GM21717 (cell line): ENCODE measurements at regions not wholly inside any gene's neighbourhood (a gene's known extent, or its start where the extent isn't known, plus 50 kb on each side); places are given as distances from the start of the nearest gene placed in this dataset.
"Not testable (repeated sequence)": the region's sequence is repeated elsewhere in the genome, so short reads cannot be mapped to it uniquely, and the experiment has no call there.

ENCODE experiments used
- ATAC-seq: cut with Tn5 transposase; IDR thresholded peaks from one replicate; pipeline ENCODE4 v1.9.1; 2021; ENCODE audit warnings: mild to moderate bottlenecking, moderate library complexity; ENCODE audit not compliant: unreplicated experiment

DNA sequence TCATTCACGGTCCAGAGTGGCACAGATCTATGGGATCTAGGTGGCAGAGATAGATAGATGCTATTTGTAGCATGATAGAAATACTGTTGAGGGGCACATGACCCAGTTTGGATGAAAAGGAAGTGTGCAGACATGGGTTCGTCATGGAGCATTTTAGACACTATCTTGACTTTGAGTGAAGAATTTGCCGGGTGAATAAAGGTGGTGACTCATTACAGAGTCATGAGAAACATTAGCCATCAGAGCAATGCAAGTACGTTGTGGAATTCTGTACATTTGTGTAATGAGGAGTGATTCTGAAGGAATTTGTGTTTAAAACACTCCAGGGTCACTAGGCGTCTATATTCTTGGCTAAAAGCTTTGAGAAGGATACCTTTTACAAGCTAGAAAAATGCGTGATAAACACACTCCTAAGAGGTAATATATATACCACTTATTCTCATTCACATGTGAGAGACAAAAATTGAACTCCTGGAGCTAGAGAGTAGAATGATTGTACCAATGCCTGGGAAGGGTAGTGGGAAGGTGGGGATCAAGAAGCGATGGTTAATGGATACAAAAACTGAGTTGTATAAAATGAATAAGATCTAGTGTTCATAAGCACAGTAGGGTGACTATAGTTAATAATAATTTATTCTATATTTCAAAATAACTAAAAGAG lies 593.7 kb upstream of the LUZP2 start:
- no peak for ATAC-seq

DNA sequence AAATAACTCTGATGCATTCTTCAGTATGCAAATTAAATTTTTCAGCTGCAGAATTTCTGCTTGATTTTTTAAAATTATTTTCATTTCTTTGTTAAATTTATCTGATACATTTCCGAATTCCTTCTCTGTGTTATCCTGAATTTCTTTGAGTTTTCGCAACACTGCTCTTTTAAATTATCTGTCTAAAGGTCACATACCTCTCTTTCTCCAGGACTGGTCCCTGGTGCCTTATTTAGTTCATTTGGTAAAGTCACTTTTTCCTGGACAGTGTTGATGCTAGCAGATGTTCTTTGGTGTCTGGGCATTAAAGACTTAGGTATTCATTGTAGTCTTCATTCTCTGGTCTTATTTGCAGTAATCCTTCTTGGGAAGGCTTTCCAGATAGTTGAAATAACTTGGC lies 577.4 kb upstream of the LUZP2 start:
- ATAC-seq = no peak

DNA sequence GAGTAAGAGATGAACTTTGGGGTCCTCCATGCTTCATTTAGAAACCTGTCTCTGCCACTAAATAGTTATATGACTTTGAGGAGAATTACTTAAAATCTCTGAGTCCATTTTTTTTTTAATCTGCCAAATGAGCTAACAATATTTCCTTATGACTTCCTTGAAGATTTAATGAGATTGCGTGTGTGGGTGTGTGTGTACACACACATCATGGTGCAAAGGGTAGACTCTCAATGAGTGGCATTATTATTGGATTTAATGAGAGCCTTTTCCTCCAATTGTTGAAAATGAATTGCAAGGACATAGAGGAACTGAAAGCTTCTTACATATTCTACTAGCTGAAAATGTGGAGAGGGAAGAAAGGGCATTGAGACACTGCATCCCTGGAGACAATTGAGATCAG lies 573.5 kb upstream of the LUZP2 start:
- ATAC-seq = no peak

DNA sequence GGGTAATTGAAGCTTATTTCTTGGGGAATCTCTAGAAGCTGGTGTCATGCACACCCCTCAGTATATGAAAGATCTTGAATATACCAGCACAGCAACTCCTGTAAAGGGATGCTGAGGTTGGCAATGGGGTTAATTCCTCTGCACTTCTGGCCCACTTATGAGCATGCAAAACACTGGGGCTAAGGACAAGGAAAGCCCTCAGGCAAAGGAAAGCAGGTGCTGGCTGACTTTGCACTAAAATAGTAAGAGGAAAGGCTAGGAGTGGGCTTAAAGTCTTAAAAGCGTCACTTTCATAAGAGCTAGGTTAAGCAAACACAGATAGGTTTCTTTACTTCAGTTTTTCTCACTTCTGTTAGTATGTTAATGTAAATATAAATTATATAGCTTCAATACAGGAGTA lies 572.6 kb upstream of the LUZP2 start:
- ATAC-seq = no peak

DNA sequence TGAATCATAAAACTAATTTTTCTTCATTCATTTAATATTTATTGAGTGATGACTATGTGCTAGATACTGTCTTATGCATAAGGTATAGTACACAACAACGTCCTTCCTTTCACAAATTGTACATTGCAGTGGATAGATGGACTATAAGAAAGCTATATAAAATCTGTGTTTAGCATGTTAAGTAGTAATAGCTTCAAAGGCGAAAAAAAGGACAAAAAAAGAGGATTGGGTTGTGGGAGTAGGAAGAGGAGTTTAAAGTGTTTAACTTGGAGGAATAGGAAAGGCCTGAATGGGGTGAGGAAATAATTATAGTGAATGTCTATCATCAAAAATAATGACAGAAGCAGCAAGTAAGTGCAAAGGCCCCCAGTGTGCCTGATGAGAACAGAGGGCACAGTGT lies 565.4 kb upstream of the LUZP2 start:
- ATAC-seq = no peak

DNA sequence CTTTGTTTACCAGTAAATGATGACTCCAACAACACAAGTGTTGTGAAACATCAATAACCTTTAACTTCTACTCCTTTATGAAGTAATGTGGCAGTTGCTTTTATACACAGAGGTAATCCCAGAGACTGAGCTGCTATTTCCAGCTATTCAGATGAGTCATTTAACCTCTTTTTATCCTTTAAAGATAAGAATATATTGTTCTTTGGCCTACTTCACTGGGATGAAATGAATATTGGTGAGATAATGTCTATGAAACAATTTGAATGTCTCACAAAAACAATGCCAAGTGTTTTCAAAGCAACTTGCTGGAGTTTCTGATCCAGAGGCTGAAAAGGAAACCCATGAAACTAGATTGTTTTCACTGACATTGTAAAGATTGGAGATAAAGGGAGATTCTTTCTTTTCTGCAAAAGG lies 564.4 kb upstream of the LUZP2 start:
- ATAC-seq = no peak

DNA sequence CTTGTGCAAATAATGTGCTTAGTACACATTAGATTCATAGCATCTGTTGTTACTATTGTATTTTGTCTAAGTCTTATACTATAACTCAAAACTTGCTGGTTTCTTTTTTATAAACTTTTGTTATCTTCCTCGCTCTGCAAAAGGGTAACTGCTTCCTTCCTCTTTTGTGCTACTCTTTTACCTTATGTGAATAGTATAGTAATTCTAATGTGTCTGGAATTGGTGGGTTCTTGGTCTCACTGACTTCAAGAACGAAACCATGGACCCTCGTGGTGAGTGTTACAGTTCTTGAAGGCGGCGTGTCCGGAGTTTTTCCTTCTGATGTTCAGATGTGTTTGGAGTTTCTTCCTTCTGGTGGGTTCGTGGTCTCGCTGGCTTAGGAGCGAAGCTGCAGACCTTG lies 563.1 kb upstream of the LUZP2 start:
- no peak for ATAC-seq

DNA sequence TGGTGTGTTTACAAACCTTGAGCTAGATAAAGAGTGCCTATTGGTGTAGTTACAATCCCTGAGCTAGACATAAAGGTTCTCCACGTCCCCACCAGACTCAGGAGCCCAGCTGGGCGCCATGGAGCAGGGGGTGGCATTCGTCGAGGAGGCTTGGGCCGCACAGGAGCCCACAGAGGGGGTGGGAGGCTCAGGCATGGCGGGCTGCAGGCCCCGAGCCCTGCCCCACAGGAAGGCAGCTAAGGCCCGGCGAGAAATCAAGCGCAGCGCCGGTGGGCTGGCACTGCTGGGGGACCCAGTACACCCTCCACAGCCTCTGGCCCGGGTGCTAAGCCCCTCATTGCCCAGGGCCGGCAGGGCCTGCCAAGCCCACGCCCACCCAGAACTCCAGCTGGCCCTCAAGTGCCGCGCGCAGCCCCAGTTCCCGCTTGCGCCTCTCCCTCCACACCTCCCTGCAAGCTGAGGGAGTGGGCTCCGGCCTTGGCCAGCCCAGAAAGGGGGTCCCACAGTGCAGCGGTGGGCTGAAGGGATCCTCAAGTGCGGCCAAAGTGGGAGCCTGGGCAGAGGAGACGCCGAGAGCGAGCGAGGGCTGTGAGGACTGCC lies 562.1 kb upstream of the LUZP2 start:
- not testable (repeated sequence) for ATAC-seq

DNA sequence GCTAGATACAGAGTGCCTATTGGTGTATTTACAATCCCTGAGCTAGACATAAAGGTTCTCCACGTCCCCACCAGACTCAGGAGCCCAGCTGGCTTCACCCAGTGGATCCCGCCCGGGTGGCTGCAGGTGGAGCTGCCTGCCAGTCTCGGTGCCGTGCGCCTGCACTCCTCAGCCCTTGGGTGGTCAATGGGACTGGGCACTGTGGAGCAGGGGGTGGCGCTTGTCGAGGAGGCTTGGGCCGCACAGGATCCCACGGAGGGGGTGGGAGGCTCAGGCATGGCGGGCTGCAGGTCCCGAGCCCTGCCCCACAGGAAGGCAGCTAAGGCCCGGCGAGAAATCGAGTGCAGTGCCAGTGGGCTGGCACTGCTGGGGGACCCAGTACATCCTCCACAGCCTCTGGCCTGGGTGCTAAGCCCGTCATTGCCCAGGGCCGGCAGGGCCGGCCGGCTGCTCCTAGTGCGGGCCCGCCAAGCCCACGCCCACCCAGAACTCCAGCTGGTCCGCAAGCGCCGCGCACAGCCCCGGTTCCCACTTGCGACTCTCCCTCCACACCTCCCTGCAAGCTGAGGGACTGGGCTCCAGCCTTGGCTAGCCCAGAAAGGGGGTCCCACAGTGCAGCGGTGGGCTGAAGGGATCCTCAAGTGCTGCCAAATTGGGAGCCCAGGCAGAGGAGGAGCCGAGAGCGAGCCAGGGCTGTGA lies 554.6 kb upstream of the LUZP2 start:
- ATAC-seq = not testable (repeated sequence)

DNA sequence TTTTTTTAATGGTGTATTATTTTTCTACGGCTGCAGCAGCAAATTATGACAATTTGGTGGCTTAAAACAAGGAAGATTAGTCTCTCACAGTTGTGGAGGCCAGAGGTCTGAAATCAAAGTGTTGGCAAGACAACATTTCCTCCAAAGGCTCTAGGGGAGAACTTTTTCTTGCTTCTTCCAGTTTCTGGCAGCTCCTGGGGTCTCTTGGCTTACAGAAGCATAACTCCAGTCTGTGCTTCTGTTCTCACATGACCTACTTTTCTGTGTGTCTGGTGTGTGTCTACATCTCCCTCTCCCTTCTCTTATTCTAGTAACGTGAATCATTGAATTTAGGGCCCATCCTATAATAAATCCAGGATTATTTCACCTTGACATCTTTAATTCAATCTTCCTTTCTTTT lies 551.9 kb upstream of the LUZP2 start:
- no peak for ATAC-seq

DNA sequence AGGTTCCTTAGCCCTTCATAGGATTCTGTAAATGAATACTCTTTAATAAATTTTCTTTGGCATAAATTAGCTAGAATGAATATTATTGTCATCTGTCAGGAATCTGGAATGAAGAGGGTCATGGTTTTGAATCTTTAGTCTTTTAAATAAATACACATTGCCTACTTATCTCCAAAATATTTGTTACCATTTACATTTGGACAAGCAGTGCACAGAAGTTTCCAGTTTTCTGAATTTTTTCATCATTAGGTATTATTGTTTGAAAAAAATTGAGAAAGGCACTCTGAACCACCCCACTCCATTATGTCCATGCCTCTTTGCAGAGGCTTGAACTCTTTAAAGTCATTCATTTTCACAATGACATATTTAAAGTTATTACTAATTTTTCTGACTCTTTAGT lies 549.0 kb upstream of the LUZP2 start:
- ATAC-seq = no peak

DNA sequence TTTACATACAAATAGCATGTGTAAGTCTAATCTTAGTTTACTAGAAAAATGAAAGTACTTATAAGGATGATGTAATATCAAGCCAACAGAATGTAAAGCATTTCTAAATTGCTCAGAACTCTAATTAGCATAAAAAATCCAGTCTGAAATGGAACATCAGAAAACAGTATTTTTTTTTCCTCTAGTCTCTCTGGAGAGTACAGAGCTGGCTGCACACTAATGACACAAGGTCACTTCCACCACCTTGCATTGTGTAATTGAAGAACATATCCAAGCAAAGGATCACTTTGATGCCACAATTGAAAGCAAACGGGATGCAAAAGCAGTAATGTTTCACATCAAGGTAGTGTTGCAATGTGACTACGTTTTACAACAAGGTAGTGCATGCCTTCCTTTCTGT lies 548.0 kb upstream of the LUZP2 start:
- ATAC-seq = no peak

DNA sequence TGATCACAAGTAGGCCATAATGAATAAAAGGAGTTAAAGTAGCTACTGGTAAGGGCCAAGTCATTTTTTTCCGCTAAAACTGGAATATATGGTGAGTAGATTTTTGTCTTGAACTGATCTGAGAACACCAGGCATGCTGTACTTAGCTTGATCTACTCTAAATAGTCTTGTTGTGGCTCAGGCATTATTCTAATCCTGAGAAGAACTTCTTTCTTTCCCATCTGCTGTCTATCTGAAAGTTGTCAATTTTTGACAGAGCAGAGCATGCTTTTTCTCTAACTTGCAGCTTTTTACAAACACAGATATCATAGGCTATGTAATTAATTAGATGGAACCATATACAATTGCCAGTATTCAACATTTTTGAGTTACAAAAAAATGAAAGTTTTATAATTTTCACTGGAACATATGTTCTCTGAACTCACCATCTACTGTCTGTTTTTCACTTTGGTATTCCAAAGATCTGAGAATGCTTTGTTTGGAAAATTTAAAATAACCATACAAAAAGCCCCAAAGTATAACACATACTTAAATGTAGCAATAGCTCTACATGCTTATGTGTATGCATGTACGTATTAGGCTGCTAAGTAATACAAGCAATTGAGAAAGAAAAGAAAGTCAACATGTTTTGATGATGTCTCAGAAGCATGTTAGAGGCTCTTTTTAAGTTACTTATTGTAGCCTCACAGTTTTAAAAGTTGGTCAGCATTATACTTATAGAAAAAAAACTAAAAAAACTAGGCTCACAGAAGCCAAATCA lies 542.7 kb upstream of the LUZP2 start:
- no peak for ATAC-seq

DNA sequence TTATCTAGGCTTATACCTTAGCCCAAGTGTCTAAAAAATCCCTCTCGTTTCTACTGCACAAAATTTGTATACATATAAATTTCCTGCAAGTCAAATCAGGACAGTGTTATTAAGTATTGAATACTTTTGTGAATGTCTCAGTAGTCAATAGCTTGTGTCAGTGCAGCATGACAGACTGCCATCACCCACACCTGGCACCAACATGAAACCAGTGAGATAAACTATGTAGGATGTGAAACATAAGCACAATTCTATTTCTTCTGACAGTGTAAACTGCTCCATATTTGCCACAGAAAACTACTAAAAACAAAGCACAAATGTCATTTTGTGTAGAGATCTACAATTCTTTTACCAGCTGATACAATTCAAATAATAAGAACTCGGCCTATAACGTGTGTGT lies 542.1 kb upstream of the LUZP2 start:
- ATAC-seq = no peak

DNA sequence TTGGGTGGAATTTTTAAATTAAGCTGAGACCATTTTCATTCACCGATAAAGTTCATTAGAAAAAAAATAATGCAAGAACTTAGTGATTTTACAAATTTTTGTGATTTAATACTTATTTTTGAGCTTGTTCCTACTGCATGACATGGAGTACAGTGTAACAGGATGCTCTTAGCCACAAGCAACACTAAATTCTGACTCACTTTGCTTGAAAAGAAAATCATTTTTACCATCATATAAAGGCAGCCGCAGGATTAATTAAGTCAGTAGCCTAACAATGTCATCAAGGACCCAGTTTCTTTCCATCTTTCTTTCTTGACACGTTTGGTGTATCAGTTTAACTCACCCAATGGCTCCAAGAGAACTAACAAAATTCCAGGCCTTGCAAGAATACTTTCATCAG lies 540.3 kb upstream of the LUZP2 start:
- no peak for ATAC-seq

DNA sequence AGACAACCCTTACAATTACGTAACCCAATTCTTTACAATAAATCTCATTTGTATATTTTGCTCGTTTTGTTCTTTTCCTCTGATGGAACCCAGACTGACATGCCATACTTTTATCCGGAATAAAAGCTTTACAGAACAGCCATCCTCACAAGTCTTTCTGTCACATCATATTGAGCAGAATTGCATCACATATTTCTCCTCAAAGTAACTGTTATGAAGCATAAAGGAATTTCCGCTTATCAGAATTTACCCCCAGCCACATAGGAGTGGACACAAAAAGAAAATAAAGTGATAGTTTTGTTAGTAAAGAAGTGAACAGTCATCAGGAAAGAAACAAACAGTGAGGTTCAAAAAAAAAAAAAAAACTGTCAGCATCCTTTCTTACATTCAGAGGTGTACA lies 539.5 kb upstream of the LUZP2 start:
- no peak for ATAC-seq

DNA sequence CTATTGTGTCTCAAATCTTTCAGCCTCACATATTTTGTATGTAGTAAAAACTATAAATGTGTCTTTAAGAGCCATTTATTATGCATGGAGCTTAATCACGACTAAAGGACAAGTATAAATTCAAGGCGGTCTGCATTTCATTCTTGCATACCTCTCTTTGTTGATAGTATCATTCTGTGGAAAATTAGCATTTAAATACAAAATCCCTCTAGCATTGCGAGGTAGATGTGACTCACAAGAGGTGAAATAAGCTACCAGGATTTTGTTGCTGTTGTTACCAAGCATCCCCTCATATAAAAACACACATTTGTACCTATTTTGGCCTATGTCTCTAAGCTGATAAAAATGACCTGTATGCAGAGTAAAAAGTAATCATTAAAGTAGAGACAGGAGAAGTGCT lies 537.4 kb upstream of the LUZP2 start:
- ATAC-seq = no peak

DNA sequence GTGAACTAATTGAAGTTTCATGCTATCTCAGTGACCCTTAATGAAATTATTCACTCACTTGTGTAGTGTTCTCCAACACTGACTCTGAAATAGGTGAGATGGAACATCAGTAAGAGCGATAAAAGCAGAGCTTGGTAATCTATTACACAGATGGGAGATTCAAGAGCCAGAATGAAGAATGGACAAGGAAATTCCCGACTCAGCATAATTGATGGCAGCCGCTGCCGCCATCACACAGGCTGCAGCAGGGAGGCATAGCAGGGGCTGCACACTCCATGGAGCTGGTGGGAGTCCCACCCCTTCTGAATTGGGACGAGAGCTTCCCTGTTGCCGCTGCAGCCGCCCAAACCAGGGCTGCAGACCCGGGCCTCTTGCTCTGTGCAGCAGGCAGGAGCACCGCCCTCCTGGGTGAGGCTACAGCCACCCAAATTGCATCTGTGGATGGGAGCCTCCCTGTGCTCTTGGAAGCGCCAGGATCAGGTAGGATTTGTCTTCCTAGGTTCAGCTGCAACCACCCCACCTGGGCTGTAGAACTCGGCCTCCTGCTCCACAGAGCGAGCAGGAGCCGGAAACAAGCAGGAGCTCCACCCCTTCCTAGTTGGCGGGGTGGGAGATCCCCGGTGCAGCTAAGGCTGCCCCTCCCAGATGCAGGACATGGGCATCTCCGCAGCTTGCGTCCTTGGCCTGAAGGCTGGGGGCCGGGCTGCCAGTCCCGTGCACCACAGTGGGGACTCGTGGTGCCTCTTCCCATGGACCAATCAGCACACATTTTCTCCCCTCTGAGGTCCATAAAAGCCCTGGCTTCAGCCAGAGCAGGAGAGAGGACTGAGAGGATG lies 535.1 kb upstream of the LUZP2 start:
- ATAC-seq = no peak

DNA sequence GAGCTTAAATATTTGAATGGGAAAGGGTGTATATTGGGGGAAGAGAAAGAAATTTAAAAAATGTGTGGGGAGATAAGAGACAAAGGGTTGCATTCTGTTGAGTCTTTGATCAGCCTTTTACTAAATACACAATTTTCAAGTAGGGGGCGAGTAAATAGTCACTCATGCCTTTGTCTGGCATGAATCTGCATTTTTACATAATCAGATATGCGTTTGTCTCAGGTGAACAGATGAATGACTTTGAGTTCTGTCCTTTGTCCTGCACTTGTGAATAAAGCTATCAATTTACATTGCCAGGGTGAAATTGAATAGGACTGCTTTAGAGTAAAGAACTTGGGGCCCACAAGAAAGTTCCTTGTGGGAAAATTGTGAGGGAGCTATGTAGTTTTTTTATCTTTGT lies 523.6 kb upstream of the LUZP2 start:
- no peak for ATAC-seq

DNA sequence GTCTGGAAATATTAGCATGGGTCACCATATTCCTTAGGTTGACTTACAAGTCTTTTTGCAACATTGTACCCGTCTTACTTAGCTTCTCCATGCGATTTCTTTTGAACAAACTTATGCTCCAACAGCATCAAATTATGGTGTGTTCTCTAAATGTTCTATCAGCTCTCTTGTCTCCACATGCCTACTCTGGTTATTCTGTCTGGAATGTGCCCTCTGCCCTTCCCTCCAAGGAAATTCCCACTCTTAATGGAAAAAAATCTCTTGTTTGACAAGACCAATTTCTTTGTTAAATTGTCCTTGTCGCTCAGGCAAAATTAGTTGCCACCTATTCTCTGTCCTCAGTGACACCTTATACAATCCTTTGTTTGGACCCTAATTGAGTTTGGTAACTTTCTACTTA lies 522.8 kb upstream of the LUZP2 start:
- no peak for ATAC-seq

DNA sequence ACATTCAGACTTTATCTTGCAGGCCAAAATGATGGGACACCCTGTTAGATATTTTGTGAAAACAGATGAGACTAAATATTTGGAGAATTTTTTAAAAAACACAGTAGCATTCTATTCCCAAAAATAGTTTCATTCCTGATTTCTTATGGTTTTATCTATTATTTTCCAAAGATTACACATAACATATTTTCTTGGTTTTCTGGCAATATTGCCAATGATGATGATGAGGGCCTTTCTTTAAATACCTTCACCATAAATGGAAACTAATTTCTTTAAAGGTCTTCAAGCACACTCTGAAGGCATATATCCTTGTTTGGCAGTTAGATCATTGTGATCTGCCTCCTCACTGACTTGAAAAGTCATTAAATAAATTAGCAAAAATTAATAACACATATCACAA lies 522.3 kb upstream of the LUZP2 start:
- ATAC-seq = no peak
